PC-9 (cell line): ENCODE measurements at regions not wholly inside any gene's neighbourhood (a gene's known extent, or its start where the extent isn't known, plus 50 kb on each side); places are given as distances from the start of the nearest gene placed in this dataset.

Experiments
- EZH2 ChIP-seq: fragments of 200-600 bp; sonication (generic); IDR thresholded peaks from 2 replicates; pipeline ENCODE4 v1.8.0; 2017; ENCODE audit warnings: antibody characterized with exemption, low read depth
- TF ChIP-seq, protein P1 (sequence below): fragments of 200-600 bp; sonication (generic); conservative IDR thresholded peaks from 2 replicates; pipeline ENCODE4 v1.6.1; 2017; ENCODE audit warnings: mixed run types, antibody characterized with exemption, mild to moderate bottlenecking, moderate library complexity

DNA sequence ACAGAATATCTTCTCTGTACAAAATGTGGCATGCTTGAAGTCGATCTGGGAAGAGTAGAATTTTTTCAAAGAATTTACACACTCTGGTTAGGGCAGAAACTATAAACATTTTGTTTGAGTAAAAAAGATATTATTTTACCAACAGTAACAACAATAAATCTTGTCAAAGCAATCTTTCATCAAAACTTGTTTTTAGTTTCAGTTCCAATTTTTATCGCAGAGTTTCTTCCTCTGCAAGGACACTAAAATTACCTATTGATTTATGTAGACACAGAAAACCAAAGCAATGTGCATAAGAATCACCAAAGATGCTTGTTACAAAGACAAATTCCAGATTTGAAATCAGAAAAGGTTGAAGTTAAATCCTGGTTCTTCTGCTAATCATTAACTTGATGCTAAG, 61.9 kb downstream of the CGGBP1 start:
- TF ChIP-seq, protein P1, sequence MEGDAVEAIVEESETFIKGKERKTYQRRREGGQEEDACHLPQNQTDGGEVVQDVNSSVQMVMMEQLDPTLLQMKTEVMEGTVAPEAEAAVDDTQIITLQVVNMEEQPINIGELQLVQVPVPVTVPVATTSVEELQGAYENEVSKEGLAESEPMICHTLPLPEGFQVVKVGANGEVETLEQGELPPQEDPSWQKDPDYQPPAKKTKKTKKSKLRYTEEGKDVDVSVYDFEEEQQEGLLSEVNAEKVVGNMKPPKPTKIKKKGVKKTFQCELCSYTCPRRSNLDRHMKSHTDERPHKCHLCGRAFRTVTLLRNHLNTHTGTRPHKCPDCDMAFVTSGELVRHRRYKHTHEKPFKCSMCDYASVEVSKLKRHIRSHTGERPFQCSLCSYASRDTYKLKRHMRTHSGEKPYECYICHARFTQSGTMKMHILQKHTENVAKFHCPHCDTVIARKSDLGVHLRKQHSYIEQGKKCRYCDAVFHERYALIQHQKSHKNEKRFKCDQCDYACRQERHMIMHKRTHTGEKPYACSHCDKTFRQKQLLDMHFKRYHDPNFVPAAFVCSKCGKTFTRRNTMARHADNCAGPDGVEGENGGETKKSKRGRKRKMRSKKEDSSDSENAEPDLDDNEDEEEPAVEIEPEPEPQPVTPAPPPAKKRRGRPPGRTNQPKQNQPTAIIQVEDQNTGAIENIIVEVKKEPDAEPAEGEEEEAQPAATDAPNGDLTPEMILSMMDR: no peak
- TF ChIP-seq EZH2: no peak
